Activated CD8-positive, alpha-beta memory T cell treated with anti-CD3 and anti-CD28 coated beads for 4 hours (primary cell): ENCODE measurements at regions not wholly inside any gene's neighbourhood (a gene's known extent, or its start where the extent isn't known, plus 50 kb on each side); places are given as distances from the start of the nearest gene placed in this dataset.
"Not testable (repeated sequence)": the region's sequence is repeated elsewhere in the genome, so short reads cannot be mapped to it uniquely, and the experiment has no call there.

Experiments used
- DNase-seq, 2 donors: peaks; one replicate each; pipeline ENCODE4 v3.0.0-alpha.2; 2020; ENCODE audit warnings: low read depth in 2 of 2

- DNase-seq, result no peak
Observed at GRCh38 chr18:76610012-76610411, 115.0 kb upstream of the ZNF516 start.

- no peak for DNase-seq
Observed at GRCh38 chr18:76605341-76605929, 110.4 kb upstream of the ZNF516 start.

DNA sequence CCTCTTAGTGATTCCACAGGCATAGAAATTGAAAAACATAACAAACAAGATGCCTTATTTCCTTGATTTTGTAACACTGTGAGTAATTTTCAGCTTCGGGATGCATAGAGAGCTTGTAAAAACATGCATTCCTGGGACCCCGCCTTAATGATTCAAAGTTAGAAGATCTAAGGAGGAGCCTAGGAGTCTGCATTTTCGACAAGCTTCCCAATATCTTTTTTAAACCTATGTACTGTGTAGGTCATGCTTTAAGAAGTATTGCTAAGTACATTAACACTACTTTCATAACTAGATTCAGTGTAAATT lies 109.8 kb upstream of the ZNF516 start:
- no peak for DNase-seq

DNA sequence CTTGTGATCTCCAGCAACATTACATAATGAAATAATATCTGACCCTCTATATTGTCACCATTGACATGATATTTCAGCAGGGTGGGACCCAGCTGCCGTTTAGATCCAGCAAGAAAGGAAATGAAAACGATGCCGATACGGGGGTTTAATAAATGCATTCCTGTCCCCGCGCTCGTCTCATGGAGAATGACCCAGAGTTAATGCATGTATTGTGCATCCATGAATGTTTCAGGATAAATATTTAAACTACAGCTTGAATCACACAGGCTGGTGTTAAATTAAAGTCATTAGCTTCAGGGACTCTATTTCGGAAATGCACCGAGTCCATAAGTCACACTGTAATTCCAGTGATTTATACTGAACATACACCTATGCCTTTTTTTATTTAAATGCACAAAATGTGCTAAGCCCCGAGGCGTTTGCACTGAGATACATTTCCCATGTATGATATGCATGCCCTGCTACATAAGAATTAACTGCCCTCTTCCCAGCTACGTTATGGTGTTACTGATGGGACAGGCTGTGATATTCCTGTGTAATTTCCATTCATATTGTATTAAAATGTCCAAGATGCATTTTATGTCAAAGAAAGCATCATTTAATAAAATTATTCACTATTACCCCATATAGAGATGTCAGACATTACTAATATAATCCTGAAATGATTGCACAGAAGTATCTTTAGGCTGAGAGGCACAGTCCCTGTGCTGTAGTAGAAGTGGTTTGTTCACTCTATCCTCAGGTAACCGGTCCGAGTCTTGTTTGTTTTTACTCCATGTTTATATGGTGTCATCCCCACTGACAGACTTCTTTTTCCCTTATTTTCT lies 109.3 kb upstream of the ZNF516 start:
- no peak for DNase-seq

GRCh38 chr18:76602191-76602590 lies 107.1 kb upstream of the ZNF516 start:
- DNase-seq, result no peak

DNA sequence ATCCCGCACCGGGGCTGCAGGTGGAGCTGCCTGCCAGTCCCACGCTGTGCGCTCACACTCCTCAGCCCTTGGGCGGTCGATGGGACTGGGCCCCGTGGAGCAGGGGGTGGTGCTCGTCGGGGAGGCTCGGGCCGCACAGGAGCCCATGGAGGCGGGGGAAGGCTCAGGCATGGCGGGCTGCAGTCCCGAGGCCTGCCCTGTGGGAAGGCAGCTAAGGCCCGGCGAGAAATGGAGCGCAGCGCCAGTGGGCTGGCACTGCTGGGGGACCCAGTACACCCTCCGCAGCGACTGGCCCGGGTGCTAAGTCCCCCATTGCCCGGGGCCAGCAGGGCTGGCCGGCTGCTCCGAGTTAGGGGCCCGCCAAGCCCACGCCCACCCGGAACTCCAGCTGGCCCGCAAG lies 105.0 kb upstream of the ZNF516 start:
- DNase-seq, result not testable (repeated sequence)

DNA sequence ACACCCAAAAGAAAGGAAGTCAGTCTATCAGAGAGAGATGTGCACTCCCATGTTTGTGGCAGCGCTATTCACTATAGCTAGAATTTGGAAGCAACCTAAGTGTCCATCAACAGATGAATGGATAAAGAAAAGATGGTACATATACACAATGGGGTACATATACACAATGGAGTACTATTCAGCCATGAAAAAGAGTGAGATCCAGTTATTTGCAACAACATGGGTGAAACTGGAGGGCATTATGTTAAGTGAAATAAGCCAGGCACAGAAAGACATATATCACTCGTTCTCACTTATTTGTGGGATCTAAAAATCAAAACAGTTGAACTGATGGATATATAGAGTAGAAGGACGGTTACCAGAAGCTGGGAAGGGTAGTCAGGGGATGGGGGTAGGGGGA lies 99.9 kb upstream of the ZNF516 start:
- DNase-seq, result no peak

DNA sequence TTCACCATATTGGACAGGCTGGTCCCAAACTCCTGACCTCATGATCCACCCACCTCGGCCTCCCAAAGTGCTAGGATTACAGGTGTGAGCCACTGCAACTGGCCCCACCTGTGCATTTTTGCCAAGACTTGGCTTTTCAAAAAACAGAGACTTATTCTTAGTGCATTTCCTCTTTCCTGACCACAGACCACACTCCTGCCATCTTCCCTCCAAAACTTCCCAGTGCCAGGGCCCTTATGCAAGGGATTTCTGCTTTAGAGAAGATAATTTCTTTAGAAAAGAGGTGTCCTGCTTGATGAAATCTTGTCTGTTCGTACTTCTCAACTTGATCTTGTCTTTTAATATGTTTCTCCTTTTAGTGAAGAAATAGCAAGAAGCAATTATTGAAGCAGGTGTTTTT lies 98.8 kb upstream of the ZNF516 start:
- no peak for DNase-seq

- no peak for DNase-seq
Observed at GRCh38 chr18:76592981-76593381, 97.9 kb upstream of the ZNF516 start.

DNA sequence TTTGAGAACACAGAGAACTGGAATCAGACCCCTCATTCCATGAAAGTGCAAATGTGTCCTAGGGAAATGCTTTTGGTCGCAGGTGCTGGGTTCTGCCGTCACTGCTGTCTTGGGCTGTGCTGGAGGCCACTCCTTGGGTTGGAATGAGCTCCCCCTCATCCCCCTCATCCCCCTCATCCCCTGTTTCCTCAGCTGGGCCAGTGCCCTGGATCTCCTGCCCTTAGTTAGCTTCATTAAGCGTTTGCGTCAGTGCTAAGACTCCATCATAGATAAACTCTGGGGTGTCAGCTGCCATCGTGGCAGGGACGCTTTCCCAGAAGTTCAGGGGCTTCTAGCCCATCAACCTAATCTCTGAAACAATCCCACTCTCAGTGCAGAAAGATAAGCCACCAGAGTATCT lies 97.1 kb upstream of the ZNF516 start:
- DNase-seq, result no peak

DNA sequence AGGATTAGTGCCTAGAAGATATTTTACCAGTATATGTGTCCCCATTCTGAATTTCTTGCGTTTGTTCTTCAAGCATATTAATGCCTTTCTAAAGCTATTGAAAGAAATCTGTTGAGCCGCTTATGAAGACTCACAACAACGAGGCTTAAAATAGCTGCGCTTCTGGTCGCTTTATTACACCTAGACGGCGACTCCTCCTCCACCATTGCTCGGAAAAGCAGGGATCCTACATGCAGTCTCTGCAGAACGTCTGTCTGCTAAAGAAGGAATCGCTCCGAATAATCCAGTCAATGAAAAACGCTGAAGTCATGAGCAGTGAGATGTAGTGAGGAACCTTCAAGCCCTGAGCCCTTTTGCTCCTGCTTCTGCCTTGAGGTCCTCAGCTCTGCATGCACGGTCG lies 94.8 kb upstream of the ZNF516 start:
- DNase-seq, result no peak

DNA sequence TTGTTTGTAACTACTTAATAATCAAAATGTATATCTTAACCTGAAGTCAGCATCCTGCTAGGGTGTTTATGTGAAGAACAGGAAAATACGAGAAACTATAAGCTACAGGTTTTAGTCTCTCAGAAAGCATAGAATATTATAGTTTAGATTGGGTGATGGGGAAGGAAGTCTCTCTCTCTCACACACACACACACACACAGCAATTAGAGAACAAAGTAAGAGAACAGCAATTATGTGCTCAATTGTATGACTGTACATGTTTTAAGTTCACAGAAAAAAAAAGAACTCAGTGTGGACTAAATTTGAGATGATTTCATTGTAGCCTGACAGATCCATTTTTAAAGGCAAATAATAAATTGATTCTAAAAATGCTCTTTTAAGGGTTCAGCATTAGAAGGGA lies 94.3 kb upstream of the ZNF516 start:
- DNase-seq, result no peak

DNA sequence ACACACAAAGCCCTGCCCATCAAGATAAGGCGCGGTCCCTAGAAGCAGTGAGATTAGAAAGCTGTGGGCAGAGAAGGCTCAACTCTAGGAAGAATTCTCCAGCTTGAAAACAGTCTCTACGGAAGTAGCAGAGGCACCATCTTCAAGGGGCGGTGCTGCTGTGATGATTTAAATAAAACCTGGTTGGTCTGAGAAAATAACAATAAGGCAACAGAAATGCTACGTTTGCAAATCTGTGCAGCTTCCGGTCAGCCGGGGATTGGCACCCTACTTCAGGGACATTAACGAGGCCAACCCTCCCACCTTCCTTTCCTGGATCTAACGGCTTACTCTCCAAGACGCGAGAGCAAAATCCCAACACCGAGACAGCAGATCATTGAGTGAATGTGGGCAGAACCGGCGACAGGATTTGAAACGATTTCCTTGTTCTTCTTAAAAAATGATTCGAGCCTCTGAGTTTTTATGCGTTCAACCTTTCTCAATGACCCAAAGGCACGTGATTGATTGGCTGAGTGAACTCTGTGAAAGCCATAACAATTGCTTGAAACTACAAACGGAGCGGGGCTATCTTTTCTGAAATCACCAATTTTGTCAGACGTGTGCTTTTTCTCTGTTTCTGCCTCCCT lies 93.7 kb upstream of the ZNF516 start:
- DNase-seq, result no peak

- no peak for DNase-seq
Observed at GRCh38 chr18:76587879-76588271, 92.8 kb upstream of the ZNF516 start.

DNA sequence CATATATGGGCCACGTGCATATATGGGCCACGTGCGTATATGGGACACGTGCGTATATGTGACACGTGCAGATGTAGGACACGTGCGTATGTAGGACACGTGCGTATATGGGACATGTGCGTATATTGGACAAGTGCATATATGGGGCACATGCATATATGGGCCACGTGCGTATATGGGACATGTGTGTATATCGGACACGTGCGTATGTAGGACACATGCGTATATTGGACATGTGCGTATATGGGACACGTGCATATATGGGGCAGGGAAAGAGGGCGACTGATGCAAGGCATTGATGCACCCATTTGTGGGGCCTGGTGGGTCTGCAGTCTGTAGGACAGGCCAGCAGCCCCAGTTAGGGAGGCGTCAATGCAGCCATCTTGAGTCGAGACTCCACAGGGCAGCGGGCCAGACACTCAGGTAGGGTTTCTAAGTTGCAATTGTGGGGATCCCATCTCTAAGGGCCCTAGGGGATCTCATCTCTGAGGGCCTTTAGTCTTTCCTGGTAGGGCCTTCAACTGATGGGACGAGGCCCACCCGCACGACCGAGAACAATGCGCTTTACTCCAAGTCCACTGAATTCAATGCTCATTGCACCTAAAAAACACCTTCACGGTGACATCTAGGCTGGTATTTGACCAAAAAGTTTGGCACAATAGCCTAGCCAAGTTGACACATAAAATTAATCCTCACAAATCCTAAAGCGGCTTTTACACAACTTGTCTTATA lies 92.3 kb upstream of the ZNF516 start:
- no peak for DNase-seq

DNA sequence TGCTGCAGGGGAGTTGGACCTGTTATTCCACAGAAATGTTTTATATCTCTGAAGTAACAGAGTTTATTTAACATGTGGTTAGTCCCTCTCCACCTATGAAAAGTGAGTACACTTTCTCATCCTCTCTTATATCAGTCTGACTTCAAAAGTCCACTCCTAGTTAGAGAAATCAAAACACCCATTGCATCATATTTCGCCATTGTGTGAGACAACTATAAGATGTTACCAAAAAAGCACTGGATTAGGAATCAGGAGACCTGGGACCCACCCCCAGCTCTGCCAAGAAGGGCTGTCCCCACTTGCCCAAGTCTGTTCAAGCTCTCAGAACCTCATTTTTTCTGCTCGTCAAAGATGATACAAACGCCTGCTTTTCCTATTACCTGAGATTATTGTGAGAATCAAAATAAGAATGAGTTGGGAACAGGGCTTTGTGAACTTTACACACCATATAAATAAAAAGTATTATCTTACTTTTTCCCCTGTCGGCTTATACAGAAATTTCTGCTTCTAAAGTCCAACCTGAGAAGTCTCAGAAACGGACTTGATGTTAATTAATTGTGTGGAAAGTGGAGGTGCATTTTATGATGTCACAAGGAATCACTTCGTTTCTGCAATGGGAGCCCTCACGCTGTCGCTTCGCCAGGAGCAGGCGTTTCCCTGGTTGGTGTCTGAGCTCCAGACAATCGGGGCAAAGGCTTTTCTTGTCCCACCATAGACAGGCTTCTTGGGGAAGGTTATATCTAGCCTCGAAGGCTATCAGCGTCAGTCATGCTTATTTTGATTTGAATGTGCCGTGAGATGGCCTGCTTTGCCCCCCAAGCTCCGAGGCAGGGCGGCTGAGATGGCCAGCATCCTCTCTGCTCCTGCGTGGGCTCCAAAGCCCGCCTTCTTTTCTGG lies 89.6 kb upstream of the ZNF516 start:
- DNase-seq, result no peak

DNA sequence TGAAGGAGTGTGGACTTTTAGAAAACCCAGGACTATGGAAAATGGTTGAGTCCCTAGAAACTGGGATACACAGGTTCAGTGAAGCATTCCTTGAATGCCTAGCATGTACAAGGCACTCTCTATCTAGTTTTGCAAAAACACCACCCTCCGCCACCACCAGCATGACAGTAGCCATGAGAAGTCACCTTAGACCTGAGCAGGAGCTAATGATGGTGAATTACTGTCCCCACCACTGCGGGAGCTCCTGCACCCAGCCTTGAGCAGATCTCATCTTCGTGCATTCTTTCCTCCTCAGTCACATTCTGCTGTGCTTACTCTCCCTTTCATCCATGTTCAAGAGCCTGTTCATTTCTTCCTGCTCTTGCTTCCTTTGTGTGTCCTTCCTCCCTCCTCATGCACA lies 86.2 kb upstream of the ZNF516 start:
- DNase-seq, result no peak

DNA sequence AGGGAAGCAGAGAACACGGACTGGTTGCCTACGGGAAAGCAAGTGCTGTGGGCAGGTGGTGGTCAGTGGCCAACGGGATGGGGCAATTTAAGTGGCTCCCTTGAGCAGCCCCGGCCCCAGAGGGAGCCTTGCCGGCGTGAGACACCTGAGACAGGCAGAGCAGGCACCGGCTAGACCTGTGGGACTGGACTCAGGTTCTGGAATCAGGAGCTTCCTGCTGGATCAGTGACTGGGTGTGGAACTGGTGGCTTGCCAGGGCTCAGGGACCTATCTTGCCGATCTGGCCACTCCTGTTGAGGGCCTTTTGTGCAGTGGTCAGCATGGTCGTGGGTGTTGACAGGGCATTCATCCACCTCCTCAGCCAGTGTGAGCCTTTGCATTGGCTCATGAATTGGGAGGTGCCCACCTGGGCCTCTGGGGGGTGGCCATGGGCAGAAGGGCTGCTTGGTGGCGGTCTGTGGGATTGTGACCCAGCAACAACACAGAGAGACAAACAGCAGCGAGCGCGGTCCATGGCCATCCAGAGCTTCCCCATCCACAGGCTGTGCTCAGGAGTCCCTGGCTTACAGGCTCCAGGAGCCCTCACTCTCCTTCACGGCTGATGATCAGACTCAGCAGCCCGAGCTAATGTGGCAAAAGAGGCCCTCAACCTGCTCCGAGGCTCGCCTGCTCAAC lies 85.4 kb upstream of the ZNF516 start:
- DNase-seq, result no peak

DNA sequence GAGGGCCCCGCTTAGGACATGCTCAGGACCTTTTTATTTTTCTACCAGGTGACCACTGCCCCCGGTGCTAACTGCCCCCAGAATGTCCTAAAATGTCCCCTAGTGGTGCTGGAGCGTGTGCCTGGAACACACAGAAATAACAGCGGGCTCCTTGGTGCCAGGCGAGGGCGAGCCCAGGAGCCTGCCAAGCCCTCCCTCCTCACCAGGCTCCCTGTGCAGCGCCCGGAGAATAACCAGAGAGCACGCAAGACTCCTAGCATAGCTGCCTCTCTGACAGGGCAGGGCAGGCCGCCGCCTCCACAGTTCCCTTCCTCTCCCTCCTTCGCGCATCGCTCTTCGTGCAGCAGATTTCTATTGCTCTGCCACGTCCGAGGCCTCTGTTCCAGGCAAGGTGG lies 84.3 kb upstream of the ZNF516 start:
- DNase-seq, result no peak

- no peak for DNase-seq
Observed at GRCh38 chr18:76578571-76579300, 83.7 kb upstream of the ZNF516 start.
